Cardiac muscle cell (in vitro differentiated cells and primary cell): ENCODE measurements at regions not wholly inside any gene's neighbourhood (a gene's known extent, or its start where the extent isn't known, plus 50 kb on each side); places are given as distances from the start of the nearest gene placed in this dataset.

ENCODE experiments used
- DNase-seq, 2 donors: peaks; one replicate each; pipeline versions ENCODE4 v3.0.0 to v3.0.0-alpha.2; 2010 to 2017; ENCODE audit warnings: low read depth in 1 of 2, low spot score in 1 of 2
- H3K27ac ChIP-seq: fragments of 200-600 bp; sonication (generic); 2 replicates; pipeline ENCODE4 v1.5.1; 2016
- H3K27me3 ChIP-seq: fragments of 200-600 bp; sonication (generic); 2 replicates; pipeline ENCODE4 v1.6.0; 2016; ENCODE audit warnings: control low read depth
- H3K36me3 ChIP-seq: fragments of 200-600 bp; sonication (generic); 2 replicates; pipeline ENCODE4 v1.5.1; 2016; ENCODE audit warnings: control low read depth
- H3K4me1 ChIP-seq: fragments of 200-600 bp; sonication (generic); 2 replicates; pipeline ENCODE4 v1.8.1; 2017; ENCODE audit warnings: low read depth, mild to moderate bottlenecking, mixed run types
- H3K4me3 ChIP-seq: fragments of 200-600 bp; sonication (generic); 2 replicates; pipeline ENCODE4 v1.5.1; 2016; ENCODE audit warnings: mild to moderate bottlenecking
- H3K9me3 ChIP-seq: fragments of 200-600 bp; sonication (generic); 2 replicates; pipeline ENCODE4 v1.5.1; 2017; ENCODE audit warnings: low read depth, mild to moderate bottlenecking, control low read depth
- CTCF ChIP-seq: IDR thresholded peaks from 2 replicates; pipeline ENCODE4 v1.5.1; 2012; ENCODE audit warnings: low read depth, mild to moderate bottlenecking, low read length

DNA sequence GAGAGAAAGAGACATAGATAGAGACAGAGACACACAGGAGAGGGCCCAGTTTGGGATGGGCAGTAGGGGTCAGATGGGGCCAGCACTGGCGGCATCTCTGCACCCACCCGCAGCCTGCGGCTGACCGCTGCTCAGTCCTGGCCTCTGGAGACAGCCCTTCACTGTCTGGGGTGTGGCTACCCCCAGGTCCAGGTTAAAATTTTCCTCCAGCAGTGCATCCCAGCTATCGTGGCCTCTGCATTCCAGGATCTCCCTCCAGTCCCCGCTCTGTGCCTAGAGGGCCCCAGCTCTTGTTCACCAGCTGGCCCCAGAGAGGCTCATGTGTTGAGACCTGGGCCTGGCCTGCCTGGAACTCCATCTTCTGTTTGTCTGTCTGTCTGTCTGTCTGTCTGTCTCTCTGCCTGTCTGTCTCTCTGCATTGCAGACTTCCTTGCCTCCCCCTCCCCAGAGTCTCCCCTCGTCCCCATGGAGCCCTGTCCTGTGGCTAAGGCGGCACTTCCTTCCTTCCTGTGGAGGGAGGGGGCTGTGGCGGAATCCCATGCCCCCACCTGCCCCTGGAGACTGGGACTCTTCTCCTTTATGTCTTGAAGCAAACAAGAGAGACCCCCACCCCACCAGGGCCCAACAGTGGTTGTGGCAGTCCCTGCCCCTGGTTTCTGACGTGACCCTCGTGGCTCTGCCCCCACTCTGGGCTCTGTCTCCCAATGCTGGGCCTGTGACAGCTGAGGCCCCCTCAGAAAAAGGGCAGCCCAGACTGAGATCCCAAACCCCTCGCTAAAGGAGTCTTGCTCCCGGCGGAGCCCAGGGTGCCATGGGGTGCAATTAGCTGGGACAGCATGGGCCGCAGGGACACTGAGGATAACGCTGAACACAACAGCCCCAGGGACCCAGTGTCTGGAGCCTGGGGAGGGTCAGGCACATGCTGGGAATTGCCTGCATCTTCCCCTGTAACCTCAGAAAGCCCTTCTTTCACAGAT lies 241.8 kb downstream of the NPHP4 start:
- no peaks in the 10 kb centered on the region for H3K36me3 ChIP-seq
- H3K27me3 ChIP-seq: peaks cover 14% of the 10 kb centered on the region
- DNase-seq: no peak
- H3K9me3 ChIP-seq: no peaks in the 10 kb centered on the region
- H3K27ac ChIP-seq: no peak overlapping the region
- TF ChIP-seq CTCF: no peak
- H3K4me3 ChIP-seq: no peak overlapping the region
- H3K4me1 ChIP-seq: peaks cover 19% of the 10 kb centered on the region

DNA sequence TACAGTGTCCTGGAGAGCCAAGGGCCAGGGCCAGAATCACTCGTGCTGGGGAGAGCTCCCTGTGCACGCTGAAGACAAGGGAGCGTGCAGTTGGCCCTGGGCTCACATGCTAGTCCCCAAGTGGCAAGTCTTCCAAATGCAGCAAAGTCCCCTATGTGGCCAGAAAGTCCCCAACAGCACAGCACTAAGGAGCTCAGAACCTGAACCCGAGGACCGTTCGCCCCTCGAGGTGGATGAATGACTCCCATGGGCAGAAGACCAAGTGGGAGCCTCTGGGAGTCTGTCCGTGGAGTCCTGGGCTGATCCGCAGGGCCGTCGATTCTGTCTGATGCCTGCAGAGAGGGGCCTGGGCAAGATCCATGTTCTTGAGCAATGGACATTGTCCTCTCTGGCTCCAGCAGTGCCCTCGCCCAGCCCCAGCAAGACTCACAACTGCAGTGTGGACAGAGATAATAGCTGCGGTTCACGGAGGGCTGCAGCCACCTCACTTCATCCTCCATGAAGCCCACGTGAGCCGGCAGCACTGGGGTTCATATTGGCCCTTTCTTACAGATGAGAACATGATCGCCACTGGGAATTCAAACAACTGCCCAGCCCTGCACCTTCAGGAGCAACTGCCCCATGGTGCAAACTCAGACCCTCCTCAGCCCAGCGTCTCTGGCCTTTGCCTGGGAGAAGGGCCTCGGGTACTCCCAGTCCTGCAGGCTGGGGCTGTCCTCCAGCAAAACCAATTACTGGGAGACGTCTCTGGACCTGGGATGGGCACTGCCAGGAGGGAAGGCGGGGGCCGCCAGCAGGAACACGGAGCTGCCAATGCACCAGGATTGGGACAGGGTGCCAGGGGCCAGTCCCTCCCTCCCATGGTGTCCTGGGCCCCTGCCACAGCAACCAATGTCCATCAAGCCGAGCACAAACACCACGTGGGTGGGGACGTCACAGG lies 243.7 kb downstream of the NPHP4 start:
- Histone ChIP-seq H3K9me3 (no peaks in the 10 kb centered on the region), H3K4me1 (peaks cover 19% of the 10 kb centered on the region), H3K36me3 (no peaks in the 10 kb centered on the region), H3K4me3 (no peak overlapping the region), H3K27me3 (peaks cover 14% of the 10 kb centered on the region), H3K27ac (no peak overlapping the region)
- no peak for DNase-seq
- no peak for TF ChIP-seq CTCF

DNA sequence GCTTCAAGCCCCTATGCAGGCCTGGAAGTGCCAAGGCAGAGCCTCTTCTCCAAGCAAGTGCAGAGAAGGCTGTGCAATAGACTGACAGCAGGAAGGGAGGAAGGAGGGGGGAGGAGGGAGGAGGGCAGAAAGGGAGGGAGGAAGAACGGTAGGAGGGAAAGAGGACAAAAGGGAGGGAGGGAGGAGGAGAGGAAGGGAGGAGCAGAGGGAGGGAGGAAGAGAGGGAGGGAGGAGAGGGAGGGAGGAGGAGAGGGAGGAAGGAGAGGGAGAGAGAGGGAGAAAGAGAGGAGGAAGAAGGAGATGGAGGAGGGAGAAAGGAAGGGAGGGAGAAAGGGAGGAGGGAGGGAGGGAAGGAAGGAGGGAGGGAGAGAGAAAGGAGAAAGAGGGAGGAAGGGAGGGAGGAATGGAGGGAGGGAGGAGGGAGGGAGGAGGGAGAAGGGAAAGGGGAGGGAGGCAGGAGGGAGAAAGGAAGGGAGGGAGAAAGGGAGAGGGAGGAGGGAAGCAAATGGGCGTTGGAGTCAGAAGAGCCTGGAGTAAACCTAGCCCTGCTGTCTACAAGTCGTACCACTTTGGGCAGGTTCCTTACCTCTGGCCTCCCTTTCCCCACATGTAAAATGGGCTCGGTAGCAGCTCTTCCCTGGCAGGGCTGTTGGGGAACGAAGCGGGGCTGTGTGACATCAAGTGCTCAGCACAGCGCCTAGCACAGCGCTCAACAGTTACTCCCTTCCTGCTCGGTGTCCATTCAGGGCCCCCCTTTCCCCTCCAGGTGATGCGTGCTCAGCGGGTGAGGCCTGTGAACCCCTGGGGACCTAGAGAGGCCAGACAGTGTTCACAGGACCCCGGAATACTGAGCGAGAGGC lies 244.6 kb downstream of the NPHP4 start:
- Histone ChIP-seq H3K36me3 (no peaks in the 10 kb centered on the region), H3K4me1 (peaks cover 12% of the 10 kb centered on the region), H3K27me3 (peaks cover 14% of the 10 kb centered on the region), H3K4me3 (no peak overlapping the region), H3K9me3 (no peaks in the 10 kb centered on the region), H3K27ac (no peak overlapping the region)
- no peak for DNase-seq
- no peak for TF ChIP-seq CTCF

- peaks cover 3% of the 10 kb centered on the region for H3K4me1 ChIP-seq
- DNase-seq: no peak
- no peak for TF ChIP-seq CTCF
These were observed 245.4 kb downstream of the NPHP4 start for GRCh38 chr1:5746611-5747425.

More at GRCh38 chr1:5746611-5747425, 245.4 kb downstream of the NPHP4 start:
- no peaks in the 10 kb centered on the region for H3K36me3 ChIP-seq
- no peak overlapping the region for H3K4me3 ChIP-seq
- H3K27me3 ChIP-seq: peaks cover 14% of the 10 kb centered on the region
- H3K9me3 ChIP-seq: no peaks in the 10 kb centered on the region
- H3K27ac ChIP-seq: no peak overlapping the region
